ENCODE measurements at regions not wholly inside any gene's neighbourhood (a gene's known extent, or its start where the extent isn't known, plus 50 kb on each side); places are given as distances from the start of the nearest gene placed in this dataset.

- Histone ChIP-seq H3K4me1 (ENCODE audit: control insufficient read depth in 4 of 4, insufficient read depth in 4 of 4, low read length in 3 of 4) (no peaks in the 10 kb centered on the region), H3K27ac (ENCODE audit: low read depth in 1 of 2, low read length in 2 of 2) (no peak overlapping the region), H3K9me3 (ENCODE audit: control insufficient read depth in 4 of 4, low read length in 3 of 4) (no peaks in the 10 kb centered on the region), H3K27me3 (ENCODE audit: control insufficient read depth in 4 of 4, insufficient read depth in 4 of 4, low read length in 3 of 4) (no peaks in the 10 kb centered on the region), H3K4me3 (ENCODE audit: low read depth in 1 of 3, low read length in 3 of 3) (no peak overlapping the region), H3K36me3 (ENCODE audit: control insufficient read depth in 4 of 4, insufficient read depth in 3 of 4, low read depth in 1 of 4, low read length in 3 of 4) (no peaks in the 10 kb centered on the region), H3K9ac (ENCODE audit: low read depth in 1 of 2, low read length in 2 of 2) (no peak overlapping the region)
- TF ChIP-seq ATF3 (IDR thresholded peaks at IDR 0.05): no peak
- TF ChIP-seq RXRA (IDR thresholded peaks at IDR 0.05): no peak
- no peak for TF ChIP-seq ZBTB33 (IDR thresholded peaks at IDR 0.05)
- no peak for DNase-seq (ENCODE audit: low spot score)
- 75% methylated on average over 3 of the region's 3 CpGs for WGBS
Measured at GRCh38 chr6:102662851-102663250, 1269.3 kb downstream of the GRIK2 start.

GRCh38 chr6:102660303-102660702, 1266.8 kb downstream of the GRIK2 start:
- H3K27ac ChIP-seq (ENCODE audit: low read depth in 1 of 2, low read length in 2 of 2): no peak overlapping the region
- no peak for TF ChIP-seq FOXA2 (IDR thresholded peaks at IDR 0.05)
- TF ChIP-seq SP1 (IDR thresholded peaks at IDR 0.05): no peak
- no peak for TF ChIP-seq HNF4A (conservative IDR thresholded peaks at IDR 0.05)
- no peak for TF ChIP-seq RAD21 (IDR thresholded peaks at IDR 0.05)
- no peak for TF ChIP-seq MAX (IDR thresholded peaks at IDR 0.05)
- TF ChIP-seq REST (IDR thresholded peaks at IDR 0.05): no peak
- TF ChIP-seq TAF1 (conservative IDR thresholded peaks at IDR 0.05): no peak
- TF ChIP-seq ATF3 (IDR thresholded peaks at IDR 0.05): no peak
- TF ChIP-seq GABPA (IDR thresholded peaks at IDR 0.05 in 1 of 2, conservative IDR thresholded peaks at IDR 0.05 in 1 of 2): no peak
- TF ChIP-seq RXRA (IDR thresholded peaks at IDR 0.05): no peak
- TF ChIP-seq HNF4G (IDR thresholded peaks at IDR 0.05): no peak
- TF ChIP-seq NR2F2 (IDR thresholded peaks at IDR 0.05): no peak
- no peak for TF ChIP-seq FOXA1 (IDR thresholded peaks at IDR 0.05)
- TF ChIP-seq YY1 (IDR thresholded peaks at IDR 0.05): no peak
- no peak for TF ChIP-seq CTCF (IDR thresholded peaks at IDR 0.05; ENCODE audit: low read depth, low read length, missing input control)
- no peak for TF ChIP-seq EGR1 (IDR thresholded peaks at IDR 0.05; ENCODE audit: low read depth in 2 of 2)
- no peak for TF ChIP-seq JUND (IDR thresholded peaks at IDR 0.05)
- TF ChIP-seq ZBTB33 (IDR thresholded peaks at IDR 0.05): no peak
- H3K9me3 ChIP-seq (ENCODE audit: control insufficient read depth in 4 of 4, low read length in 3 of 4): no peaks in the 10 kb centered on the region
- H3K4me1 ChIP-seq (ENCODE audit: control insufficient read depth in 4 of 4, insufficient read depth in 4 of 4, low read length in 3 of 4): no peaks in the 10 kb centered on the region
- no peak overlapping the region for H3K9ac ChIP-seq (ENCODE audit: low read depth in 1 of 2, low read length in 2 of 2)
- H3K36me3 ChIP-seq (ENCODE audit: control insufficient read depth in 4 of 4, insufficient read depth in 3 of 4, low read depth in 1 of 4, low read length in 3 of 4): no peaks in the 10 kb centered on the region
- H3K4me3 ChIP-seq (ENCODE audit: low read depth in 1 of 3, low read length in 3 of 3): no peak overlapping the region
- no peaks in the 10 kb centered on the region for H3K27me3 ChIP-seq (ENCODE audit: control insufficient read depth in 4 of 4, insufficient read depth in 4 of 4, low read length in 3 of 4)
- WGBS: 75% methylated on average over 5 of the region's 5 CpGs
- DNase-seq (ENCODE audit: low spot score): no peak

Data from liver (tissue), 8 donors.